SJSA1 (cell line): ENCODE measurements at regions not wholly inside any gene's neighbourhood (a gene's known extent, or its start where the extent isn't known, plus 50 kb on each side); places are given as distances from the start of the nearest gene placed in this dataset.

Experiments used
- DNase-seq, 2 experiments: peaks; one replicate each; pipeline ENCODE4 v3.0.0-alpha.2; 2015 to 2020; ENCODE audit warnings: low spot score in 2 of 2, low read depth in 1 of 2
- H3K27ac ChIP-seq: fragments of 250-450 bp; sonication (Bioruptor Pico); 2 replicates; pipeline ENCODE4 v1.5.1; 2020; ENCODE audit warnings: mild to moderate bottlenecking, moderate library complexity
- H3K27me3 ChIP-seq: fragments of 250-450 bp; sonication (Bioruptor Pico); replicated peaks from 2 replicates; pipeline ENCODE4 v1.5.1; 2020; ENCODE audit warnings: mild to moderate bottlenecking, moderate library complexity
- H3K36me3 ChIP-seq: fragments of 250-450 bp; sonication (Bioruptor Pico); 2 replicates; pipeline ENCODE4 v1.5.1; 2020; ENCODE audit warnings: mild to moderate bottlenecking
- H3K4me1 ChIP-seq: fragments of 250-450 bp; sonication (Bioruptor Pico); replicated peaks from 2 replicates; pipeline ENCODE4 v1.6.1; 2021; ENCODE audit warnings: mild to moderate bottlenecking
- H3K4me3 ChIP-seq: fragments of 250-450 bp; sonication (Bioruptor Pico); 2 replicates; pipeline ENCODE4 v1.5.1; 2020; ENCODE audit warnings: mild to moderate bottlenecking
- H3K9me3 ChIP-seq: fragments of 250-450 bp; sonication (Bioruptor Pico); replicated peaks from 2 replicates; pipeline ENCODE4 v1.5.1; 2020; ENCODE audit warnings: mild to moderate bottlenecking

- no peak for DNase-seq
- Histone ChIP-seq H3K27me3 (no peaks in the 10 kb centered on the region), H3K36me3 (no peaks in the 10 kb centered on the region), H3K4me3 (no peak overlapping the region), H3K9me3 (no peaks in the 10 kb centered on the region), H3K4me1 (no peaks in the 10 kb centered on the region), H3K27ac (no peak overlapping the region)
Measured at GRCh38 chr7:46518713-46519112, 597.6 kb upstream of the IGFBP3 start.

GRCh38 chr7:46515844-46516590 lies 594.9 kb upstream of the IGFBP3 start:
- DNase-seq = no peak

GRCh38 chr7:46513447-46513848 lies 592.4 kb upstream of the IGFBP3 start:
- no peak for DNase-seq
- H3K27me3 ChIP-seq = no peaks in the 10 kb centered on the region
- no peaks in the 10 kb centered on the region for H3K36me3 ChIP-seq
- H3K4me1 ChIP-seq = no peaks in the 10 kb centered on the region
- H3K9me3 ChIP-seq = no peaks in the 10 kb centered on the region
- H3K27ac ChIP-seq = no peak overlapping the region
- no peak overlapping the region for H3K4me3 ChIP-seq

More at GRCh38 chr7:46515844-46516590, 594.9 kb upstream of the IGFBP3 start:
- no peaks in the 10 kb centered on the region for H3K27me3 ChIP-seq
- H3K27ac ChIP-seq = no peak overlapping the region
- H3K4me1 ChIP-seq = no peaks in the 10 kb centered on the region
- no peak overlapping the region for H3K4me3 ChIP-seq
- no peaks in the 10 kb centered on the region for H3K36me3 ChIP-seq
- H3K9me3 ChIP-seq = no peaks in the 10 kb centered on the region

- Histone ChIP-seq H3K27ac (no peak overlapping the region), H3K36me3 (no peaks in the 10 kb centered on the region), H3K4me3 (no peak overlapping the region), H3K4me1 (no peaks in the 10 kb centered on the region), H3K9me3 (no peaks in the 10 kb centered on the region), H3K27me3 (no peaks in the 10 kb centered on the region)
- DNase-seq = no peak
Measured at GRCh38 chr7:46512891-46513413, 591.9 kb upstream of the IGFBP3 start.

GRCh38 chr7:46511442-46512215 lies 590.6 kb upstream of the IGFBP3 start:
- H3K4me3 ChIP-seq = no peak overlapping the region
- no peaks in the 10 kb centered on the region for H3K9me3 ChIP-seq
- no peaks in the 10 kb centered on the region for H3K27me3 ChIP-seq
- no peak overlapping the region for H3K27ac ChIP-seq
- no peaks in the 10 kb centered on the region for H3K36me3 ChIP-seq
- no peak for DNase-seq
- no peaks in the 10 kb centered on the region for H3K4me1 ChIP-seq

- no peaks in the 10 kb centered on the region for H3K27me3 ChIP-seq
- H3K27ac ChIP-seq = no peak overlapping the region
- no peaks in the 10 kb centered on the region for H3K36me3 ChIP-seq
- no peaks in the 10 kb centered on the region for H3K4me1 ChIP-seq
- H3K4me3 ChIP-seq = no peak overlapping the region
- no peak for DNase-seq
- H3K9me3 ChIP-seq = no peaks in the 10 kb centered on the region
Measured at GRCh38 chr7:46508583-46508982, 587.5 kb upstream of the IGFBP3 start.

GRCh38 chr7:46507560-46507959 lies 586.5 kb upstream of the IGFBP3 start:
- H3K27ac ChIP-seq = no peak overlapping the region
- H3K27me3 ChIP-seq = no peaks in the 10 kb centered on the region
- no peak overlapping the region for H3K4me3 ChIP-seq
- no peak for DNase-seq
- H3K9me3 ChIP-seq = no peaks in the 10 kb centered on the region
- H3K4me1 ChIP-seq = no peaks in the 10 kb centered on the region
- no peaks in the 10 kb centered on the region for H3K36me3 ChIP-seq

GRCh38 chr7:46494441-46494840 lies 573.4 kb upstream of the IGFBP3 start:
- Histone ChIP-seq H3K4me1 (no peaks in the 10 kb centered on the region), H3K9me3 (no peaks in the 10 kb centered on the region), H3K27me3 (no peaks in the 10 kb centered on the region), H3K4me3 (no peak overlapping the region), H3K27ac (no peak overlapping the region), H3K36me3 (no peaks in the 10 kb centered on the region)
- DNase-seq = no peak

GRCh38 chr7:46494028-46494427 lies 573.0 kb upstream of the IGFBP3 start:
- Histone ChIP-seq H3K36me3 (no peaks in the 10 kb centered on the region), H3K4me3 (no peak overlapping the region), H3K27ac (no peak overlapping the region), H3K9me3 (no peaks in the 10 kb centered on the region), H3K4me1 (no peaks in the 10 kb centered on the region), H3K27me3 (no peaks in the 10 kb centered on the region)
- DNase-seq = no peak

- Histone ChIP-seq H3K27me3 (no peaks in the 10 kb centered on the region), H3K27ac (no peak overlapping the region), H3K9me3 (no peaks in the 10 kb centered on the region), H3K36me3 (no peaks in the 10 kb centered on the region), H3K4me3 (no peak overlapping the region), H3K4me1 (no peaks in the 10 kb centered on the region)
- no peak for DNase-seq
Measured at GRCh38 chr7:46493196-46493595, 572.1 kb upstream of the IGFBP3 start.

- Histone ChIP-seq H3K27ac (no peak overlapping the region), H3K9me3 (no peaks in the 10 kb centered on the region), H3K4me1 (no peaks in the 10 kb centered on the region), H3K27me3 (no peaks in the 10 kb centered on the region), H3K36me3 (no peaks in the 10 kb centered on the region), H3K4me3 (no peak overlapping the region)
- DNase-seq = no peak
Measured at GRCh38 chr7:46492466-46492865, 571.4 kb upstream of the IGFBP3 start.

- peaks cover 17% of the 10 kb centered on the region for H3K4me1 ChIP-seq
- no peaks in the 10 kb centered on the region for H3K9me3 ChIP-seq
- DNase-seq = no peak
Measured at GRCh38 chr7:46490406-46490805, 569.3 kb upstream of the IGFBP3 start.

GRCh38 chr7:46489106-46489505 lies 568.0 kb upstream of the IGFBP3 start:
- H3K27ac ChIP-seq = no peak overlapping the region
- no peak overlapping the region for H3K4me3 ChIP-seq
- no peaks in the 10 kb centered on the region for H3K9me3 ChIP-seq
- H3K27me3 ChIP-seq = no peaks in the 10 kb centered on the region
- H3K36me3 ChIP-seq = no peaks in the 10 kb centered on the region
- no peak for DNase-seq
- peaks cover 22% of the 10 kb centered on the region for H3K4me1 ChIP-seq

More at GRCh38 chr7:46490406-46490805, 569.3 kb upstream of the IGFBP3 start:
- Histone ChIP-seq H3K36me3 (no peaks in the 10 kb centered on the region), H3K27ac (no peak overlapping the region), H3K4me3 (no peak overlapping the region), H3K27me3 (no peaks in the 10 kb centered on the region)

- H3K4me3 ChIP-seq = no peak overlapping the region
- no peaks in the 10 kb centered on the region for H3K9me3 ChIP-seq
- no peaks in the 10 kb centered on the region for H3K27me3 ChIP-seq
- no peak for DNase-seq
- no peaks in the 10 kb centered on the region for H3K36me3 ChIP-seq
- H3K4me1 ChIP-seq = peaks cover 22% of the 10 kb centered on the region
- H3K27ac ChIP-seq = no peak overlapping the region
Measured at GRCh38 chr7:46488607-46489006, 567.5 kb upstream of the IGFBP3 start.
